PC-3 (cell line): ENCODE measurements at regions not wholly inside any gene's neighbourhood (a gene's known extent, or its start where the extent isn't known, plus 50 kb on each side); places are given as distances from the start of the nearest gene placed in this dataset.

Experiments
- CTCF ChIP-seq: fragments of 300-600 bp; sonication (generic); conservative IDR thresholded peaks from 2 replicates; pipeline ENCODE4 v1.5.1; 2017; ENCODE audit warnings: antibody characterized with exemption, low read depth, mild to moderate bottlenecking, low read length
- EZH2 ChIP-seq: fragments of 300-600 bp; sonication (generic); IDR thresholded peaks from one replicate; pipeline ENCODE4 v1.6.1; 2017; ENCODE audit warnings: antibody characterized with exemption, mild to moderate bottlenecking, low read length; ENCODE audit not compliant: unreplicated experiment
- EZH2phosphoT487 ChIP-seq: fragments of 300-600 bp; sonication (generic); IDR thresholded peaks from 2 replicates; pipeline ENCODE4 v1.6.1; 2018; ENCODE audit warnings: mild to moderate bottlenecking, antibody characterized with exemption, low read length, borderline replicate concordance

GRCh38 chr6:40268614-40269013 lies 318.6 kb downstream of the LRFN2 start:
- TF ChIP-seq CTCF (no peak), EZH2phosphoT487 (no peak), EZH2 (no peak)
